ENCODE measurements at regions not wholly inside any gene's neighbourhood (a gene's known extent, or its start where the extent isn't known, plus 50 kb on each side); places are given as distances from the start of the nearest gene placed in this dataset.

DNA sequence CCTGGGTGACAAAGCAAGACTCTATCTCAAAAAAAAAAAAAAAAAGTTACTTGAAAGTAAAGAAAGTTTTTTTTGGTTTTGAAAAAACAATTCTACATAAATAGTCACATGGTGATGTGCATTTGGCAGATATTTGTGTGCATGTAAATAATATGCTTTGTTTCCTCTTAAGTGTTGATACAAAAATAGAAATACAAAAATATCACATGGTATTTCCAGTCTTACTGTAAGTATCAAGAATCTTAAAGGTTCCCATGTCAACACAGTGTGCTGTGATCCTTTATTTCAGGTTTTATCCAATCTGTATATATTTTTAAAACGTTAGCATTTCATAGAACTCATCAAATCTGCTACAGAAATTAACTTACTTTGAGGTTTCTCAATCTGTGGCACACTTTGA lies 521.9 kb downstream of the TLE4 start (continued):
- TF ChIP-seq ZNF830 (CRISPR knock-in tag; IDR thresholded peaks at IDR 0.05) (no peak), IRF2 (CRISPR knock-in tag; IDR thresholded peaks at IDR 0.05) (no peak), JUND (IDR thresholded peaks at IDR 0.05; ENCODE audit: borderline replicate concordance, low read depth, low read length) (no peak), JUND (tag; IDR thresholded peaks at IDR 0.05; ENCODE audit: borderline replicate concordance, low read depth, low read length) (no peak)

DNA sequence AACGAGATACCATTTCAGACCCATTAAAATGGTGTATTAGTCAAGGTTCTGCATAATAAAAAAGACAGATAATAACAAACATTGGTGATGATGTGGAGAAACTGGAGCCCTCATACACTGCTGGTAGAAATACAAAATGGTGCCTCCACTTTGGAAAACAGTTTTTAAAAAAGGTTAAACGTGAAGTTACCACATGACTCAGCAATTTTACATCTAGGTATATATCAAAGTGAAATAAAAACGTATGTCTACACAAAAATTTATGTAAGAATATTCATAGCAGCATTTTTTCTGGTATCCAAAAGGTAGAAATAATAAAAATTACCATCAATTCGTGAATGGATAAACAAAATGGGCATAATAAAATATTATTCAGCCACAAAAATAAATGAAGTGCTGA lies 519.8 kb downstream of the TLE4 start:
- Histone ChIP-seq H3K27me3 (ENCODE audit: control insufficient read depth in 2 of 2, insufficient read depth in 2 of 2, low read length in 2 of 2) (no peaks in the 10 kb centered on the region), H3K27ac (ENCODE audit: extremely low read depth, low read depth, low read length) (no peak overlapping the region), H3K9me3 (replicated peaks; ENCODE audit: control insufficient read depth, insufficient read depth, low read depth, low read length) (no peaks in the 10 kb centered on the region), H2AFZ (ENCODE audit: low read depth, low read length) (no peak overlapping the region), H3K4me3 (no peak overlapping the region), H3K79me2 (ENCODE audit: control insufficient read depth, insufficient read depth, low read length) (no peaks in the 10 kb centered on the region), H3K9ac (ENCODE audit: insufficient read depth in 1 of 2, low read depth in 2 of 2, low read length in 2 of 2) (no peak overlapping the region), H3K4me2 (ENCODE audit: insufficient read depth, low read length) (no peak overlapping the region), H4K20me1 (replicated peaks; ENCODE audit: control insufficient read depth, insufficient read depth, low read length) (no peaks in the 10 kb centered on the region), H3K4me1 (replicated peaks in 1 of 2; ENCODE audit: control insufficient read depth in 2 of 2, insufficient read depth in 2 of 2, low read length in 2 of 2) (no peaks in the 10 kb centered on the region), H3K36me3 (ENCODE audit: control insufficient read depth, insufficient read depth, low read length) (no peaks in the 10 kb centered on the region), H3K9me1 (ENCODE audit: control insufficient read depth, insufficient read depth, low read length) (no peaks in the 10 kb centered on the region)
- CTCF ChIA-PET (ENCODE audit: low intra/inter-chr PET ratio) = no interaction called here
- TF ChIP-seq, protein P1, sequence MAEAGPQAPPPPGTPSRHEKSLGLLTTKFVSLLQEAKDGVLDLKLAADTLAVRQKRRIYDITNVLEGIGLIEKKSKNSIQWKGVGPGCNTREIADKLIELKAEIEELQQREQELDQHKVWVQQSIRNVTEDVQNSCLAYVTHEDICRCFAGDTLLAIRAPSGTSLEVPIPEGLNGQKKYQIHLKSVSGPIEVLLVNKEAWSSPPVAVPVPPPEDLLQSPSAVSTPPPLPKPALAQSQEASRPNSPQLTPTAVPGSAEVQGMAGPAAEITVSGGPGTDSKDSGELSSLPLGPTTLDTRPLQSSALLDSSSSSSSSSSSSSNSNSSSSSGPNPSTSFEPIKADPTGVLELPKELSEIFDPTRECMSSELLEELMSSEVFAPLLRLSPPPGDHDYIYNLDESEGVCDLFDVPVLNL (CRISPR knock-in tag; IDR thresholded peaks at IDR 0.05; ENCODE audit: low read depth) = no peak
- TF ChIP-seq MAFF (IDR thresholded peaks at IDR 0.05; ENCODE audit: low read length) (peak; percentile 47; the same call in 1 of the 2 replicates), MAFG (tag; conservative IDR thresholded peaks at IDR 0.05) (peak; percentile 51; the same call in 1 of the 2 replicates), SP2 (IDR thresholded peaks at IDR 0.05; ENCODE audit: extremely low read depth, low read depth, low read length, poor library complexity, severe bottlenecking) (no peak), BRD9 (IDR thresholded peaks at IDR 0.05; ENCODE audit: low read depth, partially characterized antibody) (no peak), ZNF316 (IDR thresholded peaks at IDR 0.05) (peak; percentile 34; the same call in 1 of the 2 replicates), PTRF (tag; IDR thresholded peaks at IDR 0.05) (no peak)
- TF ChIP-seq, protein P2, sequence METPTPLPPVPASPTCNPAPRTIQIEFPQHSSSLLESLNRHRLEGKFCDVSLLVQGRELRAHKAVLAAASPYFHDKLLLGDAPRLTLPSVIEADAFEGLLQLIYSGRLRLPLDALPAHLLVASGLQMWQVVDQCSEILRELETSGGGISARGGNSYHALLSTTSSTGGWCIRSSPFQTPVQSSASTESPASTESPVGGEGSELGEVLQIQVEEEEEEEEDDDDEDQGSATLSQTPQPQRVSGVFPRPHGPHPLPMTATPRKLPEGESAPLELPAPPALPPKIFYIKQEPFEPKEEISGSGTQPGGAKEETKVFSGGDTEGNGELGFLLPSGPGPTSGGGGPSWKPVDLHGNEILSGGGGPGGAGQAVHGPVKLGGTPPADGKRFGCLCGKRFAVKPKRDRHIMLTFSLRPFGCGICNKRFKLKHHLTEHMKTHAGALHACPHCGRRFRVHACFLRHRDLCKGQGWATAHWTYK (CRISPR knock-in tag; IDR thresholded peaks at IDR 0.05) = no peak
- intact Hi-C loops (cut with micrococcal nuclease) = no loop called here
- POLR2A ChIA-PET = no interaction called here
- FAIRE-seq = no peak
- no TSS peak for BruUV-seq (replicated peaks)
- WGBS (ENCODE audit: insufficient coverage, low coverage, missing lambda C conversion rate) = 0% methylated on average over 4 of the region's 4 CpGs
- no peak for DNase-seq (ENCODE audit: extremely low read depth in 1 of 4, low spot score in 3 of 4)
- in situ Hi-C loops (cut with MboI) = no loop called here
- ATAC-seq = no peak
